HG02798 (cell line): ENCODE measurements at regions not wholly inside any gene's neighbourhood (a gene's known extent, or its start where the extent isn't known, plus 50 kb on each side); places are given as distances from the start of the nearest gene placed in this dataset.

ENCODE experiments used
- ATAC-seq: cut with Tn5 transposase; IDR thresholded peaks from one replicate; pipeline ENCODE4 v1.9.1; 2021; ENCODE audit warnings: mild to moderate bottlenecking; ENCODE audit not compliant: unreplicated experiment, poor library complexity

DNA sequence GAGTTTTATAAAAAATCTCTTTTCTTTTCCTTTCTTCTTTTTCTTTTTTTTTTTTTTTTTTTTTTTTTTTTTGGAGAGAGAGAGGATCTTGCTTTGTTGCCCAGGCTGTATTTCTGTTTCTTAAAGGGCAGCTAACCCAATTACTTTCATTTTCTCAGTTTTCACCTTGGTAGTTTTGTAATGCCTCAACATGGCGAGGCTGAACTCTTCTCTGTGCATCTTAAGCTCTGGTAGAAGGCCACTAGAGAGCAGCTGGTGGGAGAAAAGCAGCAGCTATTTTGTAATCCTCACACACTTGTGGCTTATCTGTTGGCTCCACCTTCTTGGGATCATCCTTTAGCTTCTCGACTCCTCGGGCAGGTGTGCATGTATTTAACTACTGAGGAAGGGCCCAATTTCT lies 152.2 kb upstream of the MEIS2 start:
- no peak for ATAC-seq

DNA sequence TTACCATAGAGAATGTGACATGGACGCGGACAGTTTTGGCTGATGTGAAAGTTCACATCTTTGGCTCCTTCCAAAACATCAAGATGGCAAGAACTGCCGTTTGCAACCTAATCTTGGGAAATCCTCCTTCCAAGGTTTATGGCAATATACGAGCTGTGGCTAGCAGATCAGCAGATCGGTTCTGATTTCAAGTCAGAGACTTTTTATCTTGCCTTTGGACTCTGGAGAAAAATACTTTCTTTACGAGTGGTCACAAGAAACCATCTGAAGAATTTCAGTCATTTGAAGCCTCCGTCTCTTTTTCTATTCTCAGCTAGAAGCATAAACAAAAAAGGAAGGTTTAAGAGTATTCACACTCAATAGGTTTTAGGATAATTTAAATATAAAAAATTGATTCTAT lies 153.5 kb upstream of the MEIS2 start:
- no peak for ATAC-seq

DNA sequence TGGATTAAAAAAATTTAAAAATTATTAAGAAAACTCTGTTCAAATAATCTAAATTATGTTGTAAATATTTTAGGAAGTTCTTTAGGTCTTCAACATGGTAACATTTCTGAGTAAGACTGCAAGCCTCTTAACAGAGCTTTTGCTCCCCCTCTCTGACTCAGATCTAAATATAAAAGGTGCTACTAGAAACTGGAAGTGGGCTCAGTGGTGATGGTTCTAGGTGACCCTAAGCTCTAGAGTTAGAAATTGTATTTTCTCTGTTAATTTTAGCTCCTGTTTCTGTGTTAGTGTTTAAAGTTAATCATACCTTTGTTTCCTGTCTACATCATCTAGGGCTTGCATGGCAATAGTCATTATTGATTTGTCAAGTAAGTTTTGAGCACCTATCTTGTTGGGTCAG lies 159.9 kb upstream of the MEIS2 start:
- ATAC-seq = no peak

DNA sequence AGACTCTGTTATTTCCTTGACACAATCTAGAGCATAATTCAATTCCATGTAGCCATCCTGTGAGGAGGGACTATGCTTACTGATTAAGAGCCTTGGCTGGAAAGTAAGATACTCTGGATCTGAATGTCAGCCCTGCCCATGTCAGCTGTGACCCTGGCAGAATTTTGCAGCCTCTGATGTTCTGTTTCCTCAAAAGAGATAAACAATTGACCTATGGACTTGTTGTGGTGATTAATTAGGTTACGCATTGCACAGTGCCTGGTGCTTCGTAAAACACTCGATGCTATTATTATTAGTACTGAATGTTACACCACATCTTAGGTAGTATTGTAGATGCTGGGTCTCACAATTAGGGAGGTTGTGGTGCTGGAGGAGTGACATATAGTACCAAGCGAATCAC lies 161.3 kb upstream of the MEIS2 start:
- ATAC-seq = no peak

DNA sequence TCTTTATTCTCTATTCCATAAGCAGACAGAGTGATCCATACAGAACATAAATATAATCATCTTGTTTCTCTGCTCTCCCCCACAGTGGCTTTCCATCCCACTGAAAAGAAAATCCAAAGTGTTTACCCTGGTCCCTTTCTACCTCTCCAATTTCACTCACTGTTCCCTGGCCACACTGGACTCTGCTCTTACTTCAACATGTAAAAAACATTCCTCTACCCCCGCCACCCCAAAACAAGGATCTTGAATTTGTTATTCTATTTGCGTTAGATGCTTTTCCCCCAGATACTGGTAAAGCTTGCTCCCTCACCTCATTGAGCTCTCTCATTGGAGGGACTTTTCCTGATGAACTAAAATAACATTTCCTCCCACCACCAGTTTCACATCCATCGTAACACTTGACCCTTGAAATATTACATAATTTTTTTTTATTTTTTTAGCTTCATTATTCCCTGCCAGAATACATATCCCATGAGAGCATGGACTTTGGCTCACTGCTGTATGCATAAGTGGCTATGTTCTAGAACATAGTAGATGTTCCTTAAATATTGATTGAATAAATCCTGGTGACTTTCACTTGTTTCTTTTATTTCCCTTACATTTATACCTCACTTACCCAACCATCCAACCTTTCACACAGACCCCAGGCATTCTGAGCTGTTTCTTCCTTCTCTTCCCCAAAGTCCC lies 162.7 kb upstream of the MEIS2 start:
- ATAC-seq = no peak

DNA sequence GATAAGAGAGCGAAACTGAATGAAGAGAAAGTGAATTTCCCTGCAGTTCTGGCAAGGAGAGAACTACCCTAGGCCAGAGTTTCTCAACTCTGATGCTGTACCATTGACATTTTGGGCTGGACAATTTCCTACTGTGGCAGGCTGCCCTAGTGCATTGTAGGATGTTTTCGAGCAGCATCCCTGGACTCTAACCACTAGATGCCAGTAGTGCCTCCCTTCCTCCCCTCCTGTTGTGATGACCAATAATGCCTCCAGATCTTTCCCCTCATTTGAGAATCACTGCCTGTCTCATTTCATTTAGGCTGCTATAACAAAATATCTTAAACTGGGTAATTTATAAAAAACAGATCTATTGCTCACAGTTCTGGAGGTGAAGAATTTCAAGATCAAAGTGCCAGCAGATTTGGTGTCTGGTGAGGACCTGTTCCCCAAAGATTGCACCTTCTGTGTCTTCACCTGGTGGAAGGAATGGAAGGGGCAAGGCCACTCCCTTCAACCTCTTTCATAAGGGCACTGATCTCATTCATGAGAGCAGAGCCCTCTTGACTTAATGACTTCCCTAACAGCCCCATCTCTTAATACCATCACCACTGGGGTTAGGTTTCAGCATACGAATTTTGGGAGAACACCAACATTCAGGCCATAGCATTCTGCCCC lies 188.9 kb upstream of the MEIS2 start:
- no peak for ATAC-seq

DNA sequence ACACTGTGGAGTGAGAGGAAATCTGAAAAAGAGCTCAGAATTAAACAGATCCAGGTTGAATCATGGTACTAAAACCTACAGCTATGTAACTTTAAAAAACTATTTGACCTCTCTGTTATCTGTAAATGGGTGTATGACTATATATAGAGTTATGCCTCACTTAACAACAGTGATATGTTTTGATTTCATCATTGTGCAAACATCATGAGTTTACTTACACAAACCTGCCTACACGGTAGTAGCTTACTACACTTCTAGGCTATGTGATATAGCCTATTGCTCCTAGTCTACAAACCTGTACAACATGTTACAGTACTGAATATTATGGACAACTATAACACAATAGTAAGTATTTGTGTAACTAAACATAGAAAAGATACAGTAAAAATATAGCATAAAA lies 191.6 kb upstream of the MEIS2 start:
- ATAC-seq = no peak

DNA sequence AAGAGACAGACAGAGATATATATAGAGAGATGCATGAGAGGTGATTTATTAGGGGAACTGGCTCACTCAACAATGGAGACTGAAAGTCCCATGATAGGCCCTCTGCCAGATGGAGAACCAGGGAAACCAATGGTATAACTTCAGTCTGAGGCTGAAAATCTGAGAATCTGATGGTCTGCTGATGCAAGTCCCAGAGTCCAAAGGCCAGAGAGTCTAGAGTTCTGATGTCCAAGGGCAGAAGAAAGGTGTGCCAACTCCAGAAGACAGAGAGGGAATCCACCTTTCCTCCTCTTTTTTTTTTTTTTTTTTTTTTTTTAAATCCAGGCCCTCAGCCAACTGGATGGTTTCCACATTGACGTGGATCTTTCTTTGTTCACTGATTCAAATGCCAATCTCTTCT lies 197.9 kb upstream of the MEIS2 start:
- no peak for ATAC-seq

DNA sequence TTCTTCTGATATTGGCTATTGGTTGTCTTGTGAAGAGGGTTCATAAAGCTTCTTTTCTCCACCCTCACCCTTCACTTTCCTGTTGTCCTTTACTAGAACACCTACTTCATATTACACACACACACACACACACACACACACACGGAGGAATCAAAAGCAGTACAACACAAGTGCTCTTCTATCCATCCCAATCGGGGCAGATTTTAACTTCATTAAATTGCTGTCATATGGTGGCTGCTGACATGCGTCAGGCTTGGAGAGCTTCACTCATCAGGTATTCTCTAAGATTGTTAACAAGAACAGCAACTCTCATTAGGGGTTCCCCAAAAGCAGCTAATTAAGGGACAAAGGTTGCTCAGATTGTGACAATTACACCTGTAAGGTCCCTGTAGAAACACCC lies 239.1 kb upstream of the MEIS2 start:
- ATAC-seq = no peak

DNA sequence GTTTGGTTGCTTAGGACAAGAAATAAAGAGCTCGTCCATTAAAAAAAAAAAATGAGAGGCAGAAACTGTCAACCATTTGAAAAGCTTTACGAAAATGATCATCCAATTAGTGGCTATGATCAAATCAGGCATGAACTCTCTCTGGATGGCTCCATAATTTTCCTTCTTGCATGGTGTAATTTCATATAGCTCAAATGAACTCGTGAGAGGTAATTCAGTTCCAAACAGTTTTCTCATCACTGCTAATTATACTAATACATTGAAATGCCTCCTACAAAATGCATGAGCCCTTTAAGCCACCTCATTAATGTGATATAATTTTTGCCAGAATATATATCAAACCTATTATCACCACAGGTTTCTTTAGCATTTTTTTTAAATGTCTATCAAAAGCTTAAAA lies 239.5 kb upstream of the MEIS2 start:
- ATAC-seq = no peak

DNA sequence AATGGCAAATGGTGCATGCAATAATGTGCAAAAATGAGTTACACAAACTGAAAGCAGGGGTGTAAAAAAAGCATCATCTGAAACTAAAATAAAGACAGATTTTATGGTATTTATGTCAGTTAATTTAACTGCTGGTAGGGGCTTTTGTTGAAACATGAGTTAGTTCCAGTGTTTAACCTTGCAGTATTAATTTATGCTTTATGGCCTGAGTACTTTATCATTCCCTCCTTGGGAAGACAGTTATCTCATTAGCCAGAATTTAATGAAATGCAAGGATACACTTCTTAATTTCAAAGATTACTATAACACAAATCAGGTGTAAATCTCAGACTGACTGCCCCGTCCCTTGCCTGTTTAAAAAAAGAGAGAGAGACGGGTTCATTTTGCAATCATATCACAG lies 240.1 kb upstream of the MEIS2 start:
- no peak for ATAC-seq

DNA sequence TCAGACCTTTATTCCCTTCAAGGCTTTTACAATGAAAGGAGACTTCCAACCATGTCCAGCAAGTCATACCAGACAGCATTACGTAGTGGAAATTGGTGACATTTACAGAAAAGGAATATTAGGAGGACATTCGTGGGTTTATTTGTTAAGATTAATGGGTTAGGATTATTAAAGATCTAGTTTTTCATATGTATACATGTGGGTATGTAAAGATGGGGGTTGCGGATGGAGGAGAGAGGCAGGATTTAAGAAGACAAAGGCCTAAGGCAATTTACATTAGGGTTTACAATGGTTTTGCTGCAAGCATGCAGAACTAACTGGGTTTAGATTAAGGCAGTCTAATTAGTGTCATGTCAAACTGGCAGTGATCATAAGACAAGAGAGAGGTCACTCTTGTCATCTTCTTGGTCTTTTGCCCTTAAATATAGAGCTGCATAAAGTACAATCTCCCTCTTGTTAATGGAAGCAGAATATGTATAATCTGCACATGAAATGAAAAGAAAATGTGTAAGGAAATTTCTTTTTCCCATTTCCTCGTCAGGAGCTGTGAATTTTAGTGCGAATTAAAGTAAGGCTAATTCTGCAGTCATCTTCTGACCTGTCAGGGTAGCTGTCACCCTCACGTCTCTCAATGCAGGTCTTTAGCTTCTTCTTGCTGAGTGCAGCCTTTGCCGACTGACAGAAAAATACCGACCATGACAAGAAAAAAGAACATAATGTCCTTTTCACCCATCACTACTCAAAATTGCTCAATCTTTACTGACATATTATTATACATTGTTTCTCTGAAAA lies 258.9 kb upstream of the MEIS2 start:
- no peak for ATAC-seq

DNA sequence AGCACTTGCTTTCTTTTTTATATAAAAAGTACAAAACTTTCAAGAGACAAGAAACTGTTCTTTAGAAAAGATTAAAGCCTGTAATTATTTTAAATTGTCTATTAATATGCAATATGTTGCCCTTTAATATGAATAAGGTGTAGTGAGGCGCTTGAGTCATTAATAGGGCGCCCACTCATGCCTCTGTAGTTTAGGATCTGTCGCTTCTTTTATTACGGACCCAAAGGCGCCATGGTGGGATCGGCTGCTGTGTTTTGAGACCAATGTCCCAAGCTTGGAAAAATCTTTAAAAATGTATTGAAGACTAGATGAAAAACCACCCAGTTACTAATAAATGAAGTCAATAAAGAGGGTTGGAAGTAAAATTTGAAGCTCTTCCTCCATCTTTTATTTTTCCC lies 259.5 kb upstream of the MEIS2 start:
- ATAC-seq = no peak

DNA sequence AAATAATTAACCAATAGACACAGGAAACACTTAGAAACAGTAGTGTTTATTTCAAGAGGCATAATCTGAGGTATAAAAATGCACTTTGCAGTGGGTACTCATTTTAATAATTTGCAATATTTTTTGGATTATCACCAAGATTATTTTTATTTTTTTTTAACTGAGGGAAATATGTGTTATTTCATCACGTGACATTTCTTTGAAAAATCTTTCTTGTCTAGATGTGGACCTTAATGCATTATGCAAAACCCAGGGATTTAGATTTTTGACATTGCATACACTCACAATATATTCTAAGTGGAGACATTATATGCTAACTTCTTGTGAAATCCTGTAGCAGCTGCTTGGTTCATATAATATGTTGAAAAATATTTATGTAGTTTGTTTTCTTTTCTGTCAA lies 260.4 kb upstream of the MEIS2 start:
- no peak for ATAC-seq

DNA sequence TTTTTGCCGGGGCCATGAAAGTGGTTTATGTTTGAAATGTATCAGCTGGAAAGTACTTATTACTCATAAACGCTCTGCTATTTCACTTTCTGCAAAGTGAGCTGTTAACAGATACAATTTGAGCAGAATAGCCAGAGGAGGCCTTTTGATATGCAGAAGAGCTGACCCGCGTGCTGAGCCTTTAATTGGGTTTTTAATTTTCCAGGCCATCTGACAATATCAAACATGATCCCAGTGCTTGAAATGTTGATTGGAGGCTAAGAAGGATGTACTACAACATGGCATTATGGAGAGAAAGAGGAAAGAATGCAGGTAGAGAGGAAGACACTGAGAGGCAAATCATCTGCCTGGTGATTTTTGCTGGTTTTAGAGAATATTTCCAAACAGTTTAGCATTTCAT lies 261.3 kb upstream of the MEIS2 start:
- ATAC-seq = no peak

DNA sequence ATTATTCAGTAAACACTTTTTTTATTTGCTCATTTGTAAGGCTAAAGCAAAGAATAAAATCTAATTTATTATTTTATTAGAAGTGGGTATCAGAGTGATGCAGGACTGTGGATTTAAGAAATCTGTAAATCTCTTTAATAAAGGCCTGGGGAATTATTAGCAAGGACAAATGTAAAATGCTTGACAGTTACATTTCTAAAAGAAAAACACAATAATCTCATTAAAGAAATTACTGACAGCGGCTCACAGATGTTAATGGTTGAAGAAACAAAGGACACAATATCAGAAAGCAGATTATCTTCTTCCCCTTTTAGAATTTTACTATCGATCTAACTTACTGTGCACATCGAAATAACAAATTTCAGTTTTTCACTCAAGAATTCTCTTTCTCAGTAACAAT lies 262.1 kb upstream of the MEIS2 start:
- no peak for ATAC-seq

DNA sequence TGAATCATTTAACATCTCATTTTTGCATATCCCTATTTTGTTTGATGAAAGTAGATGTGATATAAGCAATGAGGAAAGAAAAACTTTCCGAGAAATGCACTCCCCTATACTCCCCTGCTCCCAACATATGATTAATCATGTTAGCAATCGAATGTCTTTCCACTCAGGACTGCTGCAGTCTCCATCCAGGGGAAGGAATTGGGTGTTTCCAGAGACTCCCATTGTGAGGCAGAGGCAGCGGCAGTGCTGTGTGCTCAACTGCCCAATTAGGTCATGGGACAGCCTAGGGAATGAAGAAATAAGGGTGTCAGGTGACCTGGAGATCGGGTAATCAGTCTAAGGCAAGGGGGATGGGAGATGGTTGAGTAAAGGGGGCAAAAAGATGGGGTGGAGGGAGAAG lies 268.6 kb upstream of the MEIS2 start:
- no peak for ATAC-seq

DNA sequence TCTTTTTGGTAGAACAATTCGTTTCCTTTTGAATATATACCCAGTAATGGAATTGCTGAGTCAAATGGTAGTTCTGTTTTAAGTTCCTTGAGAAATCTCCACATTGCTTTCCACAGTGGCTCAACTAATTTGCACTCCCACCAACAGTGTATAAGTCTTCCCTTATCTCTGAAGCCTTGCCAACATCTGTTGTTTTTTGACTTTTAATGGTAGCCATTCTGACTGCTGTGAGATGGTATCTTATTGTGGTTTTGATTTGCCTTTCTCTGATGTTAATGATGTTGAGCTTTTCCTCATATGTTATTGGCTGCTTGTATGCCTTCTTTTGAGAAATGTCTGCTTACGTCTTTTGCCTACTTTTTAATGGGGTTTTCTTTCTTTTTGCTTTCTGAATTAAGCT lies 270.6 kb upstream of the MEIS2 start:
- ATAC-seq = no peak

DNA sequence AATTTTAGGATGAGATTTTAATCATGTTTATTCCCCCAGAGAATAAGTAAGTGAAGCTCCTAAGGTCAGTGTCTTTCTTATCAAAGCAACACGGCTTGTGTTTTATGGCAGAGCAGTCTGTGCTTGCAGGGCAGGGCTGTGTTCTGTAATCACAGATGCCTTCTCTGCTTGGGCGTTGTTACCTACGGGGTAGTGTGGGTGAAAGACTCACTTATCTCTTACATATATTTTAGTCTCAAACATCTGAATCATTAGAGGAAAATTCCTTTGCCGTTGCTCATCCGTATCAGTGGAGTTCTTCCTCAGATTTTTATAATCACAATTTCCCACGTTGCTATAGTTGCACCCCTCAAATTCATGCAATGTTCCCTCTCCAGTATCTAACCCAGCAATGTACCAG lies 271.7 kb upstream of the MEIS2 start:
- ATAC-seq = no peak

DNA sequence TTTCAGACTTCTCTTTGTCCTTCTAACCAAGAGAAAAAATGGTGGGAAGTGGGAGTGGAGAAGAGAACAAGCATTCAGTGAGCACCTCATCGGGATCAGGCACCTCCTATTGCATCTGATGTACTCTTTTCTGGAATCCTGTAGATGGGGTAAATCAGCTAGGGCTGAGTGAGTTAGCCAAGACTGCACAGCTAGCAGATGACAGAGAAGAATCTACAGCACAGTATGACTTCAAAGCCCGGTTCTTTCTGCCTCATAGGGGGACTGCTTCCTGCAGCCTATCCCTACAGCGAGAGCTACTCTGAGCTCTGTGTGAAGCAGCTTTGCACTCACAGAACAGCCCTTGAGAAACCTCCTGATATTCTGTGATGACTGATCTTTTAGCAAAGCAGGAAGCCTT lies 275.2 kb upstream of the MEIS2 start:
- no peak for ATAC-seq

DNA sequence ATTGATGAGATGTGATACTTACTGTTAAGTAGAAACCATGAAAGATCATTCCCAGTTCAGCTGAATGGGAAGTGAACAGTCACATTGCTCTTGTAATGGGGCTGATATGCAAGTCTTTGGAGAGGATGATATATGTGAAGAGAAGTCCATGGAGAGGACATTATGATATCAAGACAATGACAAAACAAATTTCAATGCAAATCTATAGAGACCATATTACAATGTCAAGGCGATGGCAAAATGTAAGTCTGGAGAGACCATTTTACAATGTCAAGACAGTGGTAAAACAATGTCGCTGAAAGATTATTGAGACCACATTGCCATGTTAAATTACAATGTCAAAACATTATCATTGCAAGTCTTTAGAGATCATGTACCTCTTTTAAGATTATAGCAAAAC lies 277.1 kb upstream of the MEIS2 start:
- no peak for ATAC-seq
